Mesothelial cell of epicardium (in vitro differentiated cells): ENCODE measurements at regions not wholly inside any gene's neighbourhood (a gene's known extent, or its start where the extent isn't known, plus 50 kb on each side); places are given as distances from the start of the nearest gene placed in this dataset.

Source experiments
- DNase-seq, 2 experiments: peaks; one replicate each; pipeline ENCODE4 v3.0.0; 2021; ENCODE audit warnings: low spot score in 2 of 2; ENCODE audit not compliant: unreplicated experiment in 2 of 2
- H3K27ac Mint-ChIP-seq: 2 replicates; pipeline ENCODE4 v1.8.0; 2021; ENCODE audit warnings: mixed read lengths
- H3K27me3 Mint-ChIP-seq: 2 replicates; pipeline ENCODE4 v1.8.0; 2021; ENCODE audit warnings: low read depth, mixed read lengths
- H3K36me3 Mint-ChIP-seq: 2 replicates; pipeline ENCODE4 v1.8.0; 2021; ENCODE audit warnings: mixed read lengths
- H3K4me1 Mint-ChIP-seq: 2 replicates; pipeline ENCODE4 v1.8.0; 2021; ENCODE audit warnings: mixed read lengths
- H3K4me3 Mint-ChIP-seq: 2 replicates; pipeline ENCODE4 v1.8.0; 2021; ENCODE audit warnings: mild to moderate bottlenecking, moderate library complexity, mixed read lengths
- H3K9me3 Mint-ChIP-seq: 2 replicates; pipeline ENCODE4 v1.8.0; 2021; ENCODE audit warnings: mixed read lengths
- CTCF ChIP-seq: fragments of 200-600 bp; sonication (generic); IDR thresholded peaks from one replicate; pipeline ENCODE4 v1.5.0; 2021; ENCODE audit warnings: antibody characterized with exemption; ENCODE audit not compliant: unreplicated experiment

GRCh38 chr11:22431106-22431505, 92.9 kb downstream of the SLC17A6 start:
- Mint-ChIP-seq H3K4me1 (peaks cover 25% of the 10 kb centered on the region), H3K9me3 (peaks cover 18% of the 10 kb centered on the region), H3K36me3 (peaks cover 2% of the 10 kb centered on the region), H3K27ac (no peak overlapping the region), H3K27me3 (no peaks in the 10 kb centered on the region), H3K4me3 (no peak overlapping the region)
- TF ChIP-seq CTCF = no peak
- DNase-seq = no peak

- Mint-ChIP-seq H3K9me3 (peaks cover 18% of the 10 kb centered on the region), H3K4me3 (no peak overlapping the region), H3K4me1 (peaks cover 25% of the 10 kb centered on the region), H3K36me3 (peaks cover 2% of the 10 kb centered on the region), H3K27me3 (no peaks in the 10 kb centered on the region), H3K27ac (no peak overlapping the region)
- TF ChIP-seq CTCF = no peak
- no peak for DNase-seq
Measured at GRCh38 chr11:22430639-22431038, 92.5 kb downstream of the SLC17A6 start.

GRCh38 chr11:22430141-22430541, 92.0 kb downstream of the SLC17A6 start:
- Mint-ChIP-seq H3K36me3 (peaks cover 2% of the 10 kb centered on the region), H3K27me3 (no peaks in the 10 kb centered on the region), H3K4me1 (peaks cover 25% of the 10 kb centered on the region), H3K4me3 (no peak overlapping the region), H3K9me3 (peaks cover 18% of the 10 kb centered on the region), H3K27ac (no peak overlapping the region)
- DNase-seq = no peak
- TF ChIP-seq CTCF = no peak
